ENCODE measurements at regions not wholly inside any gene's neighbourhood (a gene's known extent, or its start where the extent isn't known, plus 50 kb on each side); places are given as distances from the start of the nearest gene placed in this dataset.

- TF ChIP-seq, protein P1, sequence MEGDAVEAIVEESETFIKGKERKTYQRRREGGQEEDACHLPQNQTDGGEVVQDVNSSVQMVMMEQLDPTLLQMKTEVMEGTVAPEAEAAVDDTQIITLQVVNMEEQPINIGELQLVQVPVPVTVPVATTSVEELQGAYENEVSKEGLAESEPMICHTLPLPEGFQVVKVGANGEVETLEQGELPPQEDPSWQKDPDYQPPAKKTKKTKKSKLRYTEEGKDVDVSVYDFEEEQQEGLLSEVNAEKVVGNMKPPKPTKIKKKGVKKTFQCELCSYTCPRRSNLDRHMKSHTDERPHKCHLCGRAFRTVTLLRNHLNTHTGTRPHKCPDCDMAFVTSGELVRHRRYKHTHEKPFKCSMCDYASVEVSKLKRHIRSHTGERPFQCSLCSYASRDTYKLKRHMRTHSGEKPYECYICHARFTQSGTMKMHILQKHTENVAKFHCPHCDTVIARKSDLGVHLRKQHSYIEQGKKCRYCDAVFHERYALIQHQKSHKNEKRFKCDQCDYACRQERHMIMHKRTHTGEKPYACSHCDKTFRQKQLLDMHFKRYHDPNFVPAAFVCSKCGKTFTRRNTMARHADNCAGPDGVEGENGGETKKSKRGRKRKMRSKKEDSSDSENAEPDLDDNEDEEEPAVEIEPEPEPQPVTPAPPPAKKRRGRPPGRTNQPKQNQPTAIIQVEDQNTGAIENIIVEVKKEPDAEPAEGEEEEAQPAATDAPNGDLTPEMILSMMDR (IDR thresholded peaks at IDR 0.05), result no peak
- TF ChIP-seq EP300 (IDR thresholded peaks at IDR 0.05; ENCODE audit: borderline replicate concordance in 1 of 2, low read depth in 1 of 2, low read length in 1 of 2) (no peak), TEAD4 (IDR thresholded peaks at IDR 0.05; ENCODE audit: borderline replicate concordance, insufficient read depth) (no peak), TCF12 (IDR thresholded peaks at IDR 0.05) (no peak), REST (IDR thresholded peaks at IDR 0.05; ENCODE audit: low read depth, low read length) (no peak), ELF1 (IDR thresholded peaks at IDR 0.05) (no peak), RCOR1 (IDR thresholded peaks at IDR 0.05; ENCODE audit: low read length) (no peak), POLR2AphosphoS5 (IDR thresholded peaks at IDR 0.05; ENCODE audit: low read depth, low read length) (no peak), TAF1 (IDR thresholded peaks at IDR 0.05; ENCODE audit: borderline replicate concordance, low read depth, low read length) (no peak), JUND (IDR thresholded peaks at IDR 0.05) (no peak)
- TF ChIP-seq, protein P2, sequence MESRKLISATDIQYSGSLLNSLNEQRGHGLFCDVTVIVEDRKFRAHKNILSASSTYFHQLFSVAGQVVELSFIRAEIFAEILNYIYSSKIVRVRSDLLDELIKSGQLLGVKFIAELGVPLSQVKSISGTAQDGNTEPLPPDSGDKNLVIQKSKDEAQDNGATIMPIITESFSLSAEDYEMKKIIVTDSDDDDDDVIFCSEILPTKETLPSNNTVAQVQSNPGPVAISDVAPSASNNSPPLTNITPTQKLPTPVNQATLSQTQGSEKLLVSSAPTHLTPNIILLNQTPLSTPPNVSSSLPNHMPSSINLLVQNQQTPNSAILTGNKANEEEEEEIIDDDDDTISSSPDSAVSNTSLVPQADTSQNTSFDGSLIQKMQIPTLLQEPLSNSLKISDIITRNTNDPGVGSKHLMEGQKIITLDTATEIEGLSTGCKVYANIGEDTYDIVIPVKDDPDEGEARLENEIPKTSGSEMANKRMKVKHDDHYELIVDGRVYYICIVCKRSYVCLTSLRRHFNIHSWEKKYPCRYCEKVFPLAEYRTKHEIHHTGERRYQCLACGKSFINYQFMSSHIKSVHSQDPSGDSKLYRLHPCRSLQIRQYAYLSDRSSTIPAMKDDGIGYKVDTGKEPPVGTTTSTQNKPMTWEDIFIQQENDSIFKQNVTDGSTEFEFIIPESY (IDR thresholded peaks at IDR 0.05; ENCODE audit: borderline replicate concordance, low read depth), result no peak
These were observed 327.0 kb downstream of the PCDH10 start for GRCh38 chr4:133476063-133476462.
